HS-27A (cell line): ENCODE measurements at regions not wholly inside any gene's neighbourhood (a gene's known extent, or its start where the extent isn't known, plus 50 kb on each side); places are given as distances from the start of the nearest gene placed in this dataset.

Experiments used
- DNase-seq: peaks from one replicate; pipeline ENCODE4 v3.0.0-alpha.2; 2012; ENCODE audit warnings: low read depth, missing footprints

- no peak for DNase-seq
These were observed 511.4 kb upstream of the MCTP2 start for GRCh38 chr15:93719921-93720351.

DNA sequence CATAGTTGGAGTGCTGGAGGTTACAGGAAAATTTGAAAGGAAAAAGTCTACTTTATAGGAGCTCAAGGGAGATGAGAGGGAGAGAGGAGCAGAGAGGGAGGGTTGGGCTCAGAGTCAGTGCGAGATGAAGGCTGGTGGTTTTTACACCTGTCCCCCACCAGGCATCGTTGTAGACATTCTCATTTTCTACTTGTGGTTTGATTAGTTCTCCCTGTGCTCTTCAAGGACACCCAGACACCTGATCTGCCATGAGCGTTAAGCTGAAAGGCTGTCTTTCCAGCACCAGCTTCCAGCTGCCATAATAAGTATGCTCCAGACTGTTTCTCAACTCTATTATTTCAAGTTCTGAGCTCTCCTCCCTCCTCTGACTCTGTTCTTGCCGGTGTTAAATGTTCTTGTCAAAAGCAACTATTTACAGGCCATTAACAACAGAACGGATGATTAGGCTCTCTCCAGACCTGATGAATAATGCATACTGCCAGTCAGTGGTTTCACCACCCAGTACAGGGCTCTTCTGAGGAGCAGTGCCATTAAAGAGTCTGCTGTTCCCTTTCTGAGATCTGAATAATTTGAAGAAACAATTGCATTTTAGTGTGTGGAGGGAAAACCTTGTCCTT, 514.6 kb upstream of the MCTP2 start:
- no peak for DNase-seq

DNA sequence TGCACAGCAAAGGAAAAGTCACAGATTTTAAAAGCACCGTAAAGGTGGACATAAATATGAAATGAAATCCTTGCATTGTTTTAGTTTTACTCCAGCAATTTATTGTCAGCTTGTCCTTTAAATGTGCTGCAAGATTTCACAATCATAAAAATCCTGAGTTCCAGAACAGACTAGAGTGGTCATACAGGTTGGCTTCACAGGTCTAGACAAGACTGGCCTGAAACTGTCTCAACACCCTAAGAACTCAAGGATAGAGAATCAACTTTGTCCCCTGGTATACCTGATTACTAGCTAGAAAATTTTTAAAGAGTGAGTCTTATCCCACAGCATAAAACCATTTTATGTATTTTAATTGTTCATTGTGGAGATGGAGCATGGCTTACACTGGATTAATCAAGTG, 521.7 kb upstream of the MCTP2 start:
- no peak for DNase-seq

- no peak for DNase-seq
These were observed 522.5 kb upstream of the MCTP2 start for GRCh38 chr15:93708724-93709445.

- DNase-seq = no peak
These were observed 523.6 kb upstream of the MCTP2 start for GRCh38 chr15:93707751-93708150.

DNA sequence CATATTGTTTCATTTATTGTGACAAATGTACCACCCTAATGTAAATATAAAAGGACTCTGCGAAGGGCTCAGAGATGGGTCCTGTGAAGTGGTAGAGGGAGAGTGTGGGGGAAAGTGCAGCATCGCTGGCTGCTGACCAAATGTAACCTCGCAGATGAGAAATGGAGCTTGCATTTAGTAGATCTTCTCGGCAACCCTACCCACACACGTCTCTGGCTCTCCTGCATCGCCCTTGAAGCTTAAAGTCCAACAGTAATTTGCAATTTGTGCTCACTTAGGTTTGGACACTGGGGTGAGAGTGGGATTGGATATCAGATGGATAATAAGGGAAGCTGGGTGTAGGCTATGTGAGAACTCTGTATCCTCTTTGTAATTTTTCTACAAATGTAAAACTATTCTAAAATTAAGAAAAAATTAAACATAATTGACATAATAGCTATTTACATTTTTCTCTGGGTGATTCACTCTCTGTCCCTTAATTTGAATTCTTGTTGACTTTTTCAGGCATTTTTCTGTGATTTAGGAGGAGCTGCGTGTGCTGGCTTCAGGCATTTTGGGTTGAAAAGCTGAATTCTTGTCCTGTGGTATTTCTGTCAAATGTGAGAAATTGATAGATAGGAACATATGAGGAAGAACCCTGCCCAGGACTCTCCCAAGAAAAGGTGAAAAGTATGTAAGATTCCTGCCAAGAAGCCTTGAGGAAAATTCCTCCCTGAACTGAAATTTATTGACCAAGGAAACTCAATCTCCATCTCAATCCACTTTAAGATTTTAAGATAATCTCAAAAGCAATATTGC, 524.7 kb upstream of the MCTP2 start:
- no peak for DNase-seq

- no peak for DNase-seq
These were observed 525.5 kb upstream of the MCTP2 start for GRCh38 chr15:93705753-93706455.

DNA sequence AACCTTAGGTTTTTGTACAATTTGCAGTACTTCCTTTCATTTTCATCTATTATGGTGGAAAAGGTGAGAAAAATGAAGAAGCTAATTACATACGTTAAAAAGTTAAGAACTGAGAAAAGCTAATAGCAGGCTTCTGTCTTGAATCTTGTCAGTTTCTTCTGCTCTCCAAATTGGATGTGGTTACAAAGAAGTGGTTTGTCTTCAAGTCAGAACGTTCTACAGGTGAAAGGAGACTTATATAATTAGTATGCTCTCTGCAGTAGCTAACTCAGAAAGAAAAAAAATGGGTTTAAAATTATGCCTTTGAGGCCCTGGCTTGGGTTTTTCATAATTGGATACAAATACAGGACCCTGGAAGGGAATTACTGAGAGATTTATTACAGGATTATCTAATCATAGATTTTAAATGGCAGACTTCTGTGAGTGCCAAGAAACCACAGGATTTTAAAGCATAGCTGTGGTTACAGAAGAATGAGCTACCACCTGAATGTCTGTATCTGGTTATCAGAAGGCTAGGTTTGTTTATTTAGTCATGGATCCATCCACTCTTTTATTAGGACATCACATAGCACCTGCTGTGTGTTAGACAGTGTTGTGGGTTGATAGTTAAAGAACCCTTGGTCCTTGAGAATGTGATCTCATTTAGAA, 528.1 kb upstream of the MCTP2 start:
- no peak for DNase-seq

GRCh38 chr15:93700051-93700450, 531.3 kb upstream of the MCTP2 start:
- no peak for DNase-seq

DNA sequence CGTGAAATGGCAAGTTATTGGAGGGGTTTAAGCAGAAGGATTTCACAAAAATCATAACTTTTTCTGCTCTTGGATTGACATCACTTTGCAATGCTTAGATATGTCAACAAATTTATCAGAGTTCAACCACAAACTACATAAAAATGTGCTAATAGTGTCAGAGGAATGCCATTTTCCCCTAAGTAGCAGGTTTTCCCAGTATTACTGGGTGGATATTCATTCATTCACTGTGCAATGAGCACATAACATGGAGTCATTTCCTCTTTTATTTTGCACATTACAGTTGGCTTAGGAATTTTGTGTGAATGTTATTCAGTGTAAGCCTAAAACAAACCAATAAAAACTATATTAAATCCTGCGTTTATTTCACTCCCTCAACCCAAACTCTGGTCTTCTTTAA, 537.3 kb upstream of the MCTP2 start:
- no peak for DNase-seq

GRCh38 chr15:93683651-93684050, 547.7 kb upstream of the MCTP2 start:
- DNase-seq = no peak

DNA sequence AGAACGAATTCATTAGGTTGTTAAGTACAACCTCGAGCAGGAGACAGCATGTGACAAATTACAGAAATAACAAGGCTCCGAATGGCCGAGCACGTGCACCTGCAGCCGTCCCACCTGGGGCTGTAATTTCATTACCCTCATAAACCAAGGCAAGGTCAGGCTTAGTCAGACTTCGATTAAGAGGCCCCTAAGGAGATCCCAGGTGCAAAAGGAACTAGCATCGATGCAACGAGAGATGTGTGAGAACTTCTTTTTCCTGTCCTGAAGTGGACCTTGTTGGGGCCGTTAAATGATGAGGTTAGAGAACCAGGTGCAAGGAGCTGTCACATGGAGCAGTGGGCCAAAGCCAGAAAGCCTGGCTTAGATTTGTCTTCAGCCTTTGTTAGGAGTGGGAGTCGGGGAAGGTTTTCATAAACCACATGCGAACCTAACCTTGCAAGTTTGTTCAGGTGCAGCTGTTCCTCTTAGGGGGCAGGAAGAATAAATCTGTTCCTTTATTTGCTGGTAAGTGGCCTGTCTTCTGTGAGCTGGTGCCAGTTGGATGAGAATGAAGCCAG, 559.9 kb upstream of the MCTP2 start:
- DNase-seq = no peak

- no peak for DNase-seq
These were observed 560.4 kb upstream of the MCTP2 start for GRCh38 chr15:93670931-93671330.

GRCh38 chr15:93664213-93664956, 567.0 kb upstream of the MCTP2 start:
- DNase-seq = no peak

- DNase-seq = no peak
These were observed 569.0 kb upstream of the MCTP2 start for GRCh38 chr15:93662162-93662885.

GRCh38 chr15:93658026-93658816, 569.2 kb upstream of the RGMA start:
- no peak for DNase-seq

- DNase-seq = no peak
These were observed 567.0 kb upstream of the RGMA start for GRCh38 chr15:93656041-93656440.

DNA sequence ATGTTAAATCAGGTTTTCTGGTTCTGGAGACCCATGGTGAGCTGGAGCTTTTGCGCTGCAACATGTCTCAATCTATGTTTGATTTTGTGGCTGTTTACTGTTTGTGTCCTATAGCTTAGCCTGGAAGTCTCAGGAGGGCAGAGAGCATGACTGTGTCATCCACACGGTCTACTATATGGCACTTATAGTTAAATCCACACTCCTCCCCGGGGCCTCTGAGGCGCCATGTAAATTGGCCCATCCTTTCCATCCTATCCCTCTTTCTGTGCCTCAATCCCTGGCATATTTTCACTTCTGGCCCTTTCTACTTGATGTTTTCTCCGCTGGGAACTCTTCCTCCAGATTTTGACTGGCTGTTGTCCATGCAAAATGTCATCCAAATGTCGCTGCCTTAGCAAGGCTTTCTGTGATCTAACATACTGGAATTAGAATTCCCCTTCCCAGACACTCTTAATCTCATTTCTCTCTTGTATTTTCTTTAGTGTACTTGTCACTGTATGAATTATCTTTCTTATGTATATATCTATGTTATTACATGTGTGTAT, 560.8 kb upstream of the RGMA start:
- DNase-seq = no peak

- no peak for DNase-seq
These were observed 557.2 kb upstream of the RGMA start for GRCh38 chr15:93646193-93646592.
